Karpas-422 (cell line): ENCODE measurements at regions not wholly inside any gene's neighbourhood (a gene's known extent, or its start where the extent isn't known, plus 50 kb on each side); places are given as distances from the start of the nearest gene placed in this dataset.
"Not testable (repeated sequence)": the region's sequence is repeated elsewhere in the genome, so short reads cannot be mapped to it uniquely, and the experiment has no call there.

Source experiments
- DNase-seq: peaks from one replicate; pipeline ENCODE4 v3.0.0-alpha.2; 2015
- H2AFZ ChIP-seq: fragments of 200-600 bp; sonication (generic); 2 replicates; pipeline ENCODE4 v1.6.1; 2014; ENCODE audit warnings: antibody characterized with exemption, low read length, mixed read lengths
- H3K27ac ChIP-seq: fragments of 200-600 bp; sonication (generic); 2 replicates; pipeline ENCODE4 v1.5.1; 2014; ENCODE audit warnings: mild to moderate bottlenecking, low read length, moderate library complexity
- H3K27me3 ChIP-seq: fragments of 200-600 bp; sonication (generic); 2 replicates; pipeline ENCODE4 v1.6.1; 2014; ENCODE audit warnings: low read length, mixed read lengths
- H3K36me3 ChIP-seq: fragments of 200-600 bp; sonication (generic); 2 replicates; pipeline ENCODE4 v1.6.1; 2014; ENCODE audit warnings: low read length, mixed read lengths; ENCODE audit not compliant: insufficient read depth
- H3K4me1 ChIP-seq: fragments of 200-600 bp; sonication (generic); 2 replicates; pipeline ENCODE4 v1.6.1; 2014; ENCODE audit warnings: mild to moderate bottlenecking, low read length, mixed read lengths
- H3K4me2 ChIP-seq: fragments of 200-600 bp; sonication (generic); 2 replicates; pipeline ENCODE4 v1.6.1; 2014; ENCODE audit warnings: low read length, low read depth, mild to moderate bottlenecking; ENCODE audit not compliant: poor library complexity, severe bottlenecking
- H3K4me3 ChIP-seq: fragments of 200-600 bp; sonication (generic); 2 replicates; pipeline ENCODE4 v1.5.1; 2014; ENCODE audit warnings: mild to moderate bottlenecking, antibody characterized with exemption, low read length, mixed read lengths
- H3K79me2 ChIP-seq: fragments of 200-600 bp; sonication (generic); 2 replicates; pipeline ENCODE4 v1.6.1; 2014; ENCODE audit warnings: mild to moderate bottlenecking, low read length, mixed read lengths
- H3K9ac ChIP-seq: fragments of 200-600 bp; sonication (generic); 2 replicates; pipeline ENCODE4 v1.6.0; 2014; ENCODE audit warnings: low read length
- H3K9me2 ChIP-seq: fragments of 200-600 bp; sonication (generic), shearing (Covaris generic); replicated peaks from 2 replicates; pipeline ENCODE4 v1.6.0; 2014; ENCODE audit warnings: mild to moderate bottlenecking, low read length, moderate library complexity; ENCODE audit not compliant: insufficient read depth
- H3K9me3 ChIP-seq: fragments of 300-700, 200-600 bp; sonication (generic); 2 replicates; pipeline ENCODE4 v1.6.1; 2014; ENCODE audit warnings: low read length, mixed read lengths
- H4K20me1 ChIP-seq: fragments of 200-600 bp; sonication (generic); 2 replicates; pipeline ENCODE4 v1.6.1; 2014; ENCODE audit warnings: mild to moderate bottlenecking, antibody characterized with exemption, low read length, low read depth; ENCODE audit not compliant: insufficient read depth

- no peaks in the 10 kb centered on the region for H4K20me1 ChIP-seq
- no peak overlapping the region for H3K4me3 ChIP-seq
- no peaks in the 10 kb centered on the region for H3K27me3 ChIP-seq
- no peaks in the 10 kb centered on the region for H3K36me3 ChIP-seq
- H3K79me2 ChIP-seq, result no peaks in the 10 kb centered on the region
- no peak overlapping the region for H2AFZ ChIP-seq
- H3K9me3 ChIP-seq, result no peaks in the 10 kb centered on the region
- no peak overlapping the region for H3K4me2 ChIP-seq
- H3K9me2 ChIP-seq, result no peaks in the 10 kb centered on the region
- DNase-seq, result no peak
- H3K9ac ChIP-seq, result no peak overlapping the region
- H3K4me1 ChIP-seq, result no peaks in the 10 kb centered on the region
- no peak overlapping the region for H3K27ac ChIP-seq
These were observed 313.3 kb downstream of the SEC16B start for GRCh38 chr1:177656598-177656997.

- Histone ChIP-seq H3K27me3 (no peaks in the 10 kb centered on the region), H3K4me1 (no peaks in the 10 kb centered on the region), H3K9me2 (no peaks in the 10 kb centered on the region), H3K4me3 (no peak overlapping the region), H3K79me2 (no peaks in the 10 kb centered on the region), H2AFZ (no peak overlapping the region), H3K9ac (no peak overlapping the region), H3K9me3 (no peaks in the 10 kb centered on the region), H3K27ac (no peak overlapping the region), H3K4me2 (no peak overlapping the region), H3K36me3 (no peaks in the 10 kb centered on the region), H4K20me1 (no peaks in the 10 kb centered on the region)
- no peak for DNase-seq
These were observed 318.9 kb downstream of the SEC16B start for GRCh38 chr1:177650947-177651346.

GRCh38 chr1:177648731-177649265 lies 321.1 kb downstream of the SEC16B start:
- Histone ChIP-seq H4K20me1 (no peaks in the 10 kb centered on the region), H3K27me3 (no peaks in the 10 kb centered on the region), H3K79me2 (no peaks in the 10 kb centered on the region), H3K4me2 (no peak overlapping the region), H3K36me3 (no peaks in the 10 kb centered on the region), H3K9me2 (no peaks in the 10 kb centered on the region), H3K27ac (no peak overlapping the region), H3K4me1 (no peaks in the 10 kb centered on the region), H3K4me3 (no peak overlapping the region), H3K9ac (no peak overlapping the region), H2AFZ (no peak overlapping the region), H3K9me3 (no peaks in the 10 kb centered on the region)
- DNase-seq, result no peak

- Histone ChIP-seq H3K9me2 (no peaks in the 10 kb centered on the region), H3K27me3 (no peaks in the 10 kb centered on the region)
These were observed 321.7 kb downstream of the SEC16B start for GRCh38 chr1:177648138-177648537.

GRCh38 chr1:177646757-177647730 lies 322.8 kb downstream of the SEC16B start:
- no peak overlapping the region for H3K9ac ChIP-seq
- DNase-seq, result no peak
- no peaks in the 10 kb centered on the region for H3K79me2 ChIP-seq

More at GRCh38 chr1:177648138-177648537, 321.7 kb downstream of the SEC16B start:
- Histone ChIP-seq H2AFZ (no peak overlapping the region), H3K9me3 (no peaks in the 10 kb centered on the region), H3K4me2 (no peak overlapping the region), H3K4me1 (no peaks in the 10 kb centered on the region), H3K4me3 (no peak overlapping the region), H3K9ac (no peak overlapping the region), H3K27ac (no peak overlapping the region), H3K79me2 (no peaks in the 10 kb centered on the region), H3K36me3 (no peaks in the 10 kb centered on the region), H4K20me1 (no peaks in the 10 kb centered on the region)
- no peak for DNase-seq

GRCh38 chr1:177645491-177646190 lies 324.2 kb downstream of the SEC16B start:
- DNase-seq, result no peak
- Histone ChIP-seq H3K4me2 (no peak overlapping the region), H3K4me3 (no peak overlapping the region), H3K9me2 (no peaks in the 10 kb centered on the region), H3K9ac (no peak overlapping the region), H3K27ac (no peak overlapping the region), H3K27me3 (no peaks in the 10 kb centered on the region), H4K20me1 (no peaks in the 10 kb centered on the region), H3K79me2 (no peaks in the 10 kb centered on the region), H2AFZ (no peak overlapping the region), H3K4me1 (no peaks in the 10 kb centered on the region), H3K9me3 (no peaks in the 10 kb centered on the region), H3K36me3 (no peaks in the 10 kb centered on the region)

More at GRCh38 chr1:177646757-177647730, 322.8 kb downstream of the SEC16B start:
- Histone ChIP-seq H4K20me1 (no peaks in the 10 kb centered on the region), H3K9me2 (no peaks in the 10 kb centered on the region), H3K9me3 (no peaks in the 10 kb centered on the region), H3K4me2 (no peak overlapping the region), H2AFZ (no peak overlapping the region), H3K4me1 (no peaks in the 10 kb centered on the region), H3K4me3 (no peak overlapping the region), H3K27ac (no peak overlapping the region), H3K27me3 (no peaks in the 10 kb centered on the region), H3K36me3 (no peaks in the 10 kb centered on the region)

GRCh38 chr1:177640687-177641086 lies 329.2 kb downstream of the SEC16B start:
- Histone ChIP-seq H3K4me3 (no peak overlapping the region), H3K4me2 (no peak overlapping the region), H3K9me2 (no peaks in the 10 kb centered on the region), H2AFZ (no peak overlapping the region), H3K9ac (no peak overlapping the region), H3K79me2 (no peaks in the 10 kb centered on the region), H4K20me1 (no peaks in the 10 kb centered on the region), H3K9me3 (no peaks in the 10 kb centered on the region), H3K36me3 (no peaks in the 10 kb centered on the region), H3K4me1 (no peaks in the 10 kb centered on the region), H3K27ac (no peak overlapping the region), H3K27me3 (no peaks in the 10 kb centered on the region)
- no peak for DNase-seq

GRCh38 chr1:177634151-177634550 lies 335.7 kb downstream of the SEC16B start:
- H3K36me3 ChIP-seq, H2AFZ ChIP-seq, H3K27me3 ChIP-seq, H3K4me1 ChIP-seq, H3K4me3 ChIP-seq, H3K4me2 ChIP-seq, H3K9ac ChIP-seq, H3K9me2 ChIP-seq, DNase-seq, H3K9me3 ChIP-seq, H4K20me1 ChIP-seq, H3K79me2 ChIP-seq, H3K27ac ChIP-seq: not testable (repeated sequence)
